Endothelial cell of umbilical vein (primary cell): ENCODE measurements at regions not wholly inside any gene's neighbourhood (a gene's known extent, or its start where the extent isn't known, plus 50 kb on each side); places are given as distances from the start of the nearest gene placed in this dataset.

ENCODE experiments used
- JUN ChIP-seq: IDR thresholded peaks from 2 replicates; pipeline ENCODE4 v1.6.1; 2011; ENCODE audit warnings: borderline replicate concordance, low read depth; ENCODE audit not compliant: insufficient read length, insufficient read depth
- POLR2A ChIP-seq: IDR thresholded peaks from 2 replicates; pipeline ENCODE4 v1.6.1; 2012; ENCODE audit warnings: low read depth, mild to moderate bottlenecking, control low read depth, low read length
- TF ChIP-seq, protein P1 (sequence below), 2 donors: IDR thresholded peaks; 1 replicate in 1 of 2; 2 replicates in 1 of 2; pipeline ENCODE4 v1.5.1; 2011; ENCODE audit warnings: low read length in 2 of 2, mild to moderate bottlenecking in 2 of 2, moderate library complexity in 2 of 2, control low read depth in 1 of 2, inconsistent platforms in 1 of 2, low read depth in 1 of 2; ENCODE audit not compliant: insufficient read depth in 1 of 2; ENCODE audit errors: extremely low read depth in 1 of 2

DNA sequence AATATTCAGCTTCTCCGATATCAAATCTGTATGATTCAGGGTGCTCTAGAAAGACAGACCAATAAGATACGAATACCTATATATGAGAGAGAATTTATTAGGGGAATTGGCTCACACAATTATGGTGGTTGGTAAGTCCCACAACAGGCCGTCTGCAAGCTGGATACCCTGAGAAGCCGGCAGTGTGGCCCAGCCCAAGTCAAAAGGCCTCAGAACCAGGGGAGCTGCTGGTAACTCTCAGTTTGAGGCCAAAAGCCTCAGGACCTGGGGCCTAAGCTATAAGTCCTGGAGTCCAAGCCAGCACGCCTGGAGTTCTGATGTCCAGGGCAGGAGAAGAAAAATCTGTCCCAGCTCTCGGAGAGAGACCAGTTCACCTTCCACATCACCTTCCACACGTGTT is 318.7 kb downstream of the BRD1 start:
- TF ChIP-seq, protein P1, sequence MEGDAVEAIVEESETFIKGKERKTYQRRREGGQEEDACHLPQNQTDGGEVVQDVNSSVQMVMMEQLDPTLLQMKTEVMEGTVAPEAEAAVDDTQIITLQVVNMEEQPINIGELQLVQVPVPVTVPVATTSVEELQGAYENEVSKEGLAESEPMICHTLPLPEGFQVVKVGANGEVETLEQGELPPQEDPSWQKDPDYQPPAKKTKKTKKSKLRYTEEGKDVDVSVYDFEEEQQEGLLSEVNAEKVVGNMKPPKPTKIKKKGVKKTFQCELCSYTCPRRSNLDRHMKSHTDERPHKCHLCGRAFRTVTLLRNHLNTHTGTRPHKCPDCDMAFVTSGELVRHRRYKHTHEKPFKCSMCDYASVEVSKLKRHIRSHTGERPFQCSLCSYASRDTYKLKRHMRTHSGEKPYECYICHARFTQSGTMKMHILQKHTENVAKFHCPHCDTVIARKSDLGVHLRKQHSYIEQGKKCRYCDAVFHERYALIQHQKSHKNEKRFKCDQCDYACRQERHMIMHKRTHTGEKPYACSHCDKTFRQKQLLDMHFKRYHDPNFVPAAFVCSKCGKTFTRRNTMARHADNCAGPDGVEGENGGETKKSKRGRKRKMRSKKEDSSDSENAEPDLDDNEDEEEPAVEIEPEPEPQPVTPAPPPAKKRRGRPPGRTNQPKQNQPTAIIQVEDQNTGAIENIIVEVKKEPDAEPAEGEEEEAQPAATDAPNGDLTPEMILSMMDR (IDR thresholded peaks at IDR 0.05; ENCODE audit: extremely low read depth in 1 of 2, insufficient read depth in 1 of 2, low read depth in 1 of 2, low read length in 2 of 2), result no peak
- TF ChIP-seq POLR2A (no peak), JUN (no peak)
